Hepatocyte (in vitro differentiated cells): ENCODE measurements at regions not wholly inside any gene's neighbourhood (a gene's known extent, or its start where the extent isn't known, plus 50 kb on each side); places are given as distances from the start of the nearest gene placed in this dataset.

Experiments
- DNase-seq: peaks from one replicate; pipeline ENCODE4 v3.0.0-alpha.2; 2016; ENCODE audit warnings: low spot score
- H2AFZ ChIP-seq: fragments of 200-600 bp; sonication (generic); 2 replicates; pipeline ENCODE4 v1.6.0; 2016; ENCODE audit warnings: antibody characterized with exemption, mild to moderate bottlenecking
- H3K27ac ChIP-seq: fragments of 200-600 bp; sonication (generic); 2 replicates; pipeline ENCODE4 v1.5.1; 2016; ENCODE audit warnings: mild to moderate bottlenecking
- H3K27me3 ChIP-seq: fragments of 200-600 bp; sonication (generic); 2 replicates; pipeline ENCODE4 v1.6.1; 2016
- H3K36me3 ChIP-seq: fragments of 200-600 bp; sonication (generic); replicated peaks from 2 replicates; pipeline ENCODE4 v1.5.1; 2016; ENCODE audit warnings: low read depth; ENCODE audit not compliant: insufficient read depth
- H3K4me1 ChIP-seq: fragments of 200-600 bp; sonication (generic); 2 replicates; pipeline ENCODE4 v1.5.1; 2016; ENCODE audit warnings: mild to moderate bottlenecking, moderate library complexity; ENCODE audit not compliant: insufficient read depth
- H3K4me2 ChIP-seq: fragments of 200-600 bp; sonication (generic); 2 replicates; pipeline ENCODE4 v1.6.0; 2016
- H3K4me3 ChIP-seq: fragments of 200-600 bp; sonication (generic); 2 replicates; pipeline ENCODE4 v1.5.1; 2016; ENCODE audit warnings: mild to moderate bottlenecking
- H3K79me2 ChIP-seq: fragments of 200-600 bp; sonication (generic); 2 replicates; pipeline ENCODE4 v1.6.0; 2017; ENCODE audit warnings: mild to moderate bottlenecking
- H3K9me2 ChIP-seq: fragments of 200-600 bp; sonication (generic); replicated peaks from 2 replicates; pipeline ENCODE4 v1.6.0; 2017; ENCODE audit warnings: mild to moderate bottlenecking; ENCODE audit not compliant: insufficient read depth
- H3K9me3 ChIP-seq: fragments of 200-600 bp; sonication (generic); 2 replicates; pipeline ENCODE4 v1.5.1; 2016; ENCODE audit warnings: low read depth, mild to moderate bottlenecking
- H4K20me1 ChIP-seq: fragments of 200-600 bp; sonication (generic); 2 replicates; pipeline ENCODE4 v1.6.0; 2016; ENCODE audit warnings: mild to moderate bottlenecking; ENCODE audit not compliant: insufficient read depth, poor library complexity, severe bottlenecking
- CTCF ChIP-seq: fragments of 200-600 bp; sonication (generic); IDR thresholded peaks from 2 replicates; pipeline ENCODE4 v1.5.1; 2016; ENCODE audit warnings: antibody characterized with exemption, mild to moderate bottlenecking; ENCODE audit not compliant: poor library complexity
- EZH2 ChIP-seq: fragments of 200-600 bp; sonication (generic); IDR thresholded peaks from 2 replicates; pipeline ENCODE4 v1.6.1; 2016; ENCODE audit warnings: antibody characterized with exemption, mild to moderate bottlenecking, borderline replicate concordance
- EZH2phosphoT487 ChIP-seq: fragments of 200-600 bp; sonication (generic); IDR thresholded peaks from one replicate; pipeline ENCODE4 v1.6.1; 2018; ENCODE audit warnings: antibody characterized with exemption, mild to moderate bottlenecking, low read depth, moderate library complexity; ENCODE audit not compliant: unreplicated experiment, severe bottlenecking
- WGBS: methylation state at CpG from one replicate; pipeline ENCODE4 v1.1.6; 2016; ENCODE audit warnings: low lambda C conversion rate; ENCODE audit errors: missing lambda C conversion rate; 5-methylcytosine and 5-hydroxymethylcytosine counted together

- Histone ChIP-seq H3K4me2 (no peak overlapping the region), H3K4me3 (no peak overlapping the region), H3K4me1 (no peaks in the 10 kb centered on the region), H3K79me2 (no peaks in the 10 kb centered on the region), H3K9me2 (no peaks in the 10 kb centered on the region), H2AFZ (no peak overlapping the region), H3K27ac (no peak overlapping the region), H3K9me3 (no peaks in the 10 kb centered on the region), H4K20me1 (no peaks in the 10 kb centered on the region), H3K27me3 (no peaks in the 10 kb centered on the region), H3K36me3 (no peaks in the 10 kb centered on the region)
- TF ChIP-seq CTCF (no peak), EZH2phosphoT487 (no peak), EZH2 (no peak)
- no peak for DNase-seq
Measured at GRCh38 chr17:13736916-13737315, 135.2 kb upstream of the HS3ST3A1 start.

DNA sequence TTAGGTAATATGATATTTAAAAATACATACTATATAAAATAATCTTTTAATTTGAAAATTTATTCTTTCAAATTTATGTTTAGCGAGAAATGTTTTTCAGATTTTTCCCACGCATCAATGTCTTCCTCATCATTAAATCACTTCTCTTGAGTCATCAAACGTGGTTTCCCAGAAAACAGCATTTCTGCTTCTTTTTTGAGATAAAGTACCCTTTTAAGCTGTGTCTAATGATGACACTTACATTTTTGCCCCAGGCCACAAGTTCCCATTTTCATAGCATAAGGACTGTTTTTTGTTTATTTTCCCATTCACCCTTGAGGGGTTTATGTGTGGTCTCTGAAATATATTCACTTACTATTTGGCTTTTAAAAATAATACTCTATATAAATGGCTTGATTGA is 139.0 kb upstream of the HS3ST3A1 start:
- H3K27ac ChIP-seq = no peak overlapping the region

GRCh38 chr17:13741744-13742143 is 140.0 kb upstream of the HS3ST3A1 start:
- H3K4me1 ChIP-seq = no peaks in the 10 kb centered on the region
- no peak overlapping the region for H2AFZ ChIP-seq
- H3K4me3 ChIP-seq = no peak overlapping the region
- H3K27ac ChIP-seq = no peak overlapping the region
- H3K27me3 ChIP-seq = no peaks in the 10 kb centered on the region
- H3K9me3 ChIP-seq = no peaks in the 10 kb centered on the region
- no peaks in the 10 kb centered on the region for H3K36me3 ChIP-seq
- H3K4me2 ChIP-seq = no peak overlapping the region
- no peak for DNase-seq
- no peaks in the 10 kb centered on the region for H3K79me2 ChIP-seq
- H3K9me2 ChIP-seq = no peaks in the 10 kb centered on the region
- no peak for TF ChIP-seq CTCF
- TF ChIP-seq EZH2phosphoT487 = no peak
- no peak for TF ChIP-seq EZH2
- 93% methylated on average over 1 of the region's 1 CpG for WGBS
- no peaks in the 10 kb centered on the region for H4K20me1 ChIP-seq

More for the DNA sequence above, 139.0 kb upstream of the HS3ST3A1 start:
- no peak overlapping the region for H3K4me2 ChIP-seq
- no peaks in the 10 kb centered on the region for H3K27me3 ChIP-seq
- WGBS = 83% methylated on average over 3 of the region's 3 CpGs
- no peaks in the 10 kb centered on the region for H4K20me1 ChIP-seq
- no peaks in the 10 kb centered on the region for H3K9me2 ChIP-seq
- H2AFZ ChIP-seq = no peak overlapping the region
- no peaks in the 10 kb centered on the region for H3K36me3 ChIP-seq
- no peaks in the 10 kb centered on the region for H3K4me1 ChIP-seq
- no peaks in the 10 kb centered on the region for H3K9me3 ChIP-seq
- H3K4me3 ChIP-seq = no peak overlapping the region
- TF ChIP-seq CTCF = no peak
- TF ChIP-seq EZH2 = no peak
- no peak for TF ChIP-seq EZH2phosphoT487
- no peak for DNase-seq
- no peaks in the 10 kb centered on the region for H3K79me2 ChIP-seq

DNA sequence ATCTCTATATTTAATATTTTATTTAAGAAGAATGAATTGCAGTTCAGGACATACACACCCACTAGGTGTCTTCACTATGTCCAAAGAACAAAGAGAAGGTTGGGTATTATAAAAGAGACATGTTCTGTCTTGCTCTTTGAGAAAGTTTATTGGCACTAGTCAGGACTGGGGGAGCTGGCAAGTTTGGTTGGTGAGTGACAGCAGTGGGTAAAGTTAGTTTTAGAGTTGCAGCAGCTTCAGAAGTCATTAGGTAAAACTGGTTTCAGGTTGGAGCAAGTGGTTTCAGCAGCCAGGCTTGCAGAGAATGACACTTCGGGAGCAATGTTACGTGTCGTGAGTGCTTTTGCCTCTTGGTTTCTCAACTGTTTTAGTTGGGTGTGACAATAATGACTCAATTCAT is 142.2 kb upstream of the HS3ST3A1 start:
- DNase-seq = no peak
- Histone ChIP-seq H3K79me2 (no peaks in the 10 kb centered on the region), H2AFZ (no peak overlapping the region), H3K9me2 (no peaks in the 10 kb centered on the region), H3K4me2 (no peak overlapping the region), H3K27ac (no peak overlapping the region), H3K36me3 (no peaks in the 10 kb centered on the region), H3K4me3 (no peak overlapping the region), H3K9me3 (no peaks in the 10 kb centered on the region), H3K4me1 (peaks cover 2% of the 10 kb centered on the region), H4K20me1 (no peaks in the 10 kb centered on the region), H3K27me3 (no peaks in the 10 kb centered on the region)
- TF ChIP-seq EZH2 (no peak), EZH2phosphoT487 (no peak), CTCF (no peak)
- WGBS = 98% methylated on average over 3 of the region's 3 CpGs
